Neural progenitor cell (in vitro differentiated cells): ENCODE measurements at regions not wholly inside any gene's neighbourhood (a gene's known extent, or its start where the extent isn't known, plus 50 kb on each side); places are given as distances from the start of the nearest gene placed in this dataset.

ENCODE experiments used
- DNase-seq: peaks from one replicate; pipeline ENCODE4 v3.0.0-alpha.2; 2016; ENCODE audit warnings: low spot score
- H2AFZ ChIP-seq: fragments of 200-600 bp; sonication (generic); replicated peaks from 2 replicates; pipeline ENCODE4 v1.6.1; 2016; ENCODE audit warnings: antibody characterized with exemption
- H3F3A ChIP-seq: fragments of 200-600 bp; sonication (generic); 2 replicates; pipeline ENCODE4 v1.6.1; 2016; ENCODE audit warnings: antibody characterized with exemption, low read depth
- H3K27ac ChIP-seq: fragments of 200-600 bp; sonication (generic); 2 replicates; pipeline ENCODE4 v1.5.1; 2016; ENCODE audit warnings: mild to moderate bottlenecking
- H3K27me3 ChIP-seq: fragments of 200-600 bp; sonication (generic); 2 replicates; pipeline ENCODE4 v1.6.1; 2016; ENCODE audit warnings: mild to moderate bottlenecking, moderate library complexity
- H3K36me3 ChIP-seq: fragments of 200-600 bp; sonication (generic); 2 replicates; pipeline ENCODE4 v1.5.1; 2016
- H3K4me1 ChIP-seq: fragments of 200-600 bp; sonication (generic); 2 replicates; pipeline ENCODE4 v1.6.1; 2016; ENCODE audit warnings: mixed run types
- H3K4me2 ChIP-seq: fragments of 200-600 bp; sonication (generic); 2 replicates; pipeline ENCODE4 v1.6.1; 2016
- H3K4me3 ChIP-seq: fragments of 200-600 bp; sonication (generic); 2 replicates; pipeline ENCODE4 v1.5.1; 2016
- H3K79me2 ChIP-seq: fragments of 200-600 bp; sonication (generic); 2 replicates; pipeline ENCODE4 v1.6.1; 2016; ENCODE audit warnings: low read depth
- H3K9ac ChIP-seq: fragments of 200-600 bp; sonication (generic); 2 replicates; pipeline ENCODE4 v1.6.1; 2016
- H3K9me3 ChIP-seq: fragments of 200-600 bp; sonication (generic); 2 replicates; pipeline ENCODE4 v1.5.1; 2016; ENCODE audit warnings: low read depth
- H4K20me1 ChIP-seq: fragments of 200-600 bp; sonication (generic); 2 replicates; pipeline ENCODE4 v1.6.1; 2016; ENCODE audit warnings: low read depth
- H3K27ac Mint-ChIP-seq: 3 replicates; pipeline ENCODE4 v1.8.0; 2021; ENCODE audit warnings: mixed read lengths
- H3K27me3 Mint-ChIP-seq: 2 replicates; pipeline ENCODE4 v1.8.0; 2022; ENCODE audit warnings: low read depth, mild to moderate bottlenecking, inconsistent platforms, moderate library complexity, mixed read lengths; ENCODE audit not compliant: insufficient read depth
- H3K36me3 Mint-ChIP-seq: 3 replicates; pipeline ENCODE4 v1.8.0; 2021; ENCODE audit warnings: mixed read lengths
- H3K4me1 Mint-ChIP-seq: 3 replicates; pipeline ENCODE4 v1.8.0; 2021; ENCODE audit warnings: mixed read lengths
- H3K4me3 Mint-ChIP-seq: 3 replicates; pipeline ENCODE4 v1.8.0; 2021; ENCODE audit warnings: mild to moderate bottlenecking, moderate library complexity, mixed read lengths
- H3K9me3 Mint-ChIP-seq: 3 replicates; pipeline ENCODE4 v1.8.0; 2020; ENCODE audit warnings: mixed read lengths
- CTCF ChIP-seq: fragments of 200-600 bp; sonication (generic); IDR thresholded peaks from 2 replicates; pipeline ENCODE4 v1.5.1; 2017; ENCODE audit warnings: antibody characterized with exemption, mild to moderate bottlenecking
- EZH2 ChIP-seq: fragments of 200-600 bp; sonication (generic); IDR thresholded peaks from 2 replicates; pipeline ENCODE4 v1.6.1; 2017; ENCODE audit warnings: antibody characterized with exemption, mild to moderate bottlenecking, moderate library complexity
- EZH2phosphoT487 ChIP-seq: fragments of 200-600 bp; sonication (generic); IDR thresholded peaks from 2 replicates; pipeline ENCODE4 v1.6.1; 2017; ENCODE audit warnings: antibody characterized with exemption

- H3K4me2 ChIP-seq = peak overlapping the region; percentile 32
- DNase-seq = no peak
- no peak overlapping the region for H3K4me3 ChIP-seq
- H3K9me3 ChIP-seq = no peaks in the 10 kb centered on the region
- Mint-ChIP-seq H3K27ac (peak overlapping the region; percentile 27), H3K4me3 (no peak overlapping the region), H3K27me3 (peaks cover 5% of the 10 kb centered on the region), H3K36me3 (no peaks in the 10 kb centered on the region), H3K9me3 (peaks cover 8% of the 10 kb centered on the region), H3K4me1 (peaks cover 14% of the 10 kb centered on the region)
- H3K27me3 ChIP-seq = no peaks in the 10 kb centered on the region
- no peaks in the 10 kb centered on the region for H3K36me3 ChIP-seq
- peaks cover 10% of the 10 kb centered on the region for H3F3A ChIP-seq
- peaks cover 14% of the 10 kb centered on the region for H3K4me1 ChIP-seq
- no peak overlapping the region for H3K9ac ChIP-seq
- H3K79me2 ChIP-seq = no peaks in the 10 kb centered on the region
- no peak for TF ChIP-seq CTCF
- TF ChIP-seq EZH2 = no peak
- TF ChIP-seq EZH2phosphoT487 = no peak
- no peaks in the 10 kb centered on the region for H4K20me1 ChIP-seq
- peak overlapping the region; percentile 27 for H2AFZ ChIP-seq
- H3K27ac ChIP-seq = no peak overlapping the region
Observed at GRCh38 chr16:17926866-17927399, 409.6 kb downstream of the NPIPA8 start.

- no peak overlapping the region for H3K4me3 Mint-ChIP-seq
- peak overlapping the region; percentile 27 for H2AFZ ChIP-seq
- H3K27ac Mint-ChIP-seq = peak overlapping the region; percentile 21
- peak overlapping the region; percentile 32 for H3K4me2 ChIP-seq
- H3K9me3 ChIP-seq = no peaks in the 10 kb centered on the region
- no peaks in the 10 kb centered on the region for H3K36me3 ChIP-seq
- H3K27ac ChIP-seq = no peak overlapping the region
- peaks cover 14% of the 10 kb centered on the region for H3K4me1 Mint-ChIP-seq
- H3K9me3 Mint-ChIP-seq = peaks cover 11% of the 10 kb centered on the region
- TF ChIP-seq EZH2 (no peak), CTCF (no peak), EZH2phosphoT487 (no peak)
- peaks cover 10% of the 10 kb centered on the region for H3F3A ChIP-seq
- H3K4me3 ChIP-seq = no peak overlapping the region
- peaks cover 14% of the 10 kb centered on the region for H3K4me1 ChIP-seq
- peaks cover 4% of the 10 kb centered on the region for H3K27me3 Mint-ChIP-seq
- DNase-seq = no peak
- H3K79me2 ChIP-seq = no peaks in the 10 kb centered on the region
- H3K27me3 ChIP-seq = no peaks in the 10 kb centered on the region
- no peaks in the 10 kb centered on the region for H4K20me1 ChIP-seq
- no peaks in the 10 kb centered on the region for H3K36me3 Mint-ChIP-seq
- no peak overlapping the region for H3K9ac ChIP-seq
Observed at GRCh38 chr16:17926461-17926860, 410.1 kb downstream of the NPIPA8 start.

- Histone ChIP-seq H4K20me1 (no peaks in the 10 kb centered on the region), H3F3A (peaks cover 10% of the 10 kb centered on the region), H3K27me3 (no peaks in the 10 kb centered on the region), H3K27ac (no peak overlapping the region), H3K4me2 (no peak overlapping the region), H3K9me3 (no peaks in the 10 kb centered on the region), H3K79me2 (no peaks in the 10 kb centered on the region), H3K36me3 (no peaks in the 10 kb centered on the region), H3K9ac (no peak overlapping the region), H3K4me3 (no peak overlapping the region), H2AFZ (no peak overlapping the region), H3K4me1 (peaks cover 14% of the 10 kb centered on the region)
- Mint-ChIP-seq H3K4me3 (no peak overlapping the region), H3K9me3 (peaks cover 11% of the 10 kb centered on the region), H3K4me1 (peaks cover 14% of the 10 kb centered on the region), H3K36me3 (no peaks in the 10 kb centered on the region), H3K27me3 (peaks cover 2% of the 10 kb centered on the region), H3K27ac (peak overlapping the region; percentile 21)
- TF ChIP-seq EZH2 (no peak), CTCF (no peak)
- no peak for DNase-seq
Observed at GRCh38 chr16:17925761-17926160, 410.8 kb downstream of the NPIPA8 start.
